Cardiac muscle cell (in vitro differentiated cells and primary cell): ENCODE measurements at regions not wholly inside any gene's neighbourhood (a gene's known extent, or its start where the extent isn't known, plus 50 kb on each side); places are given as distances from the start of the nearest gene placed in this dataset.
A peak's percentile ranks its signal among the peaks of the same experiment; 100 is the strongest.

Experiments
- DNase-seq, 2 donors: peaks; one replicate each; pipeline versions ENCODE4 v3.0.0 to v3.0.0-alpha.2; 2010 to 2017; ENCODE audit warnings: low read depth in 1 of 2, low spot score in 1 of 2
- H3K27ac ChIP-seq: fragments of 200-600 bp; sonication (generic); 2 replicates; pipeline ENCODE4 v1.5.1; 2016
- H3K27me3 ChIP-seq: fragments of 200-600 bp; sonication (generic); 2 replicates; pipeline ENCODE4 v1.6.0; 2016; ENCODE audit warnings: control low read depth
- H3K36me3 ChIP-seq: fragments of 200-600 bp; sonication (generic); 2 replicates; pipeline ENCODE4 v1.5.1; 2016; ENCODE audit warnings: control low read depth
- H3K4me1 ChIP-seq: fragments of 200-600 bp; sonication (generic); 2 replicates; pipeline ENCODE4 v1.8.1; 2017; ENCODE audit warnings: low read depth, mild to moderate bottlenecking, mixed run types
- H3K4me3 ChIP-seq: fragments of 200-600 bp; sonication (generic); 2 replicates; pipeline ENCODE4 v1.5.1; 2016; ENCODE audit warnings: mild to moderate bottlenecking
- H3K9me3 ChIP-seq: fragments of 200-600 bp; sonication (generic); 2 replicates; pipeline ENCODE4 v1.5.1; 2017; ENCODE audit warnings: low read depth, mild to moderate bottlenecking, control low read depth
- TF ChIP-seq, protein P1 (sequence below): IDR thresholded peaks from 2 replicates; pipeline ENCODE4 v1.5.1; 2012; ENCODE audit warnings: low read depth, mild to moderate bottlenecking, low read length

DNA sequence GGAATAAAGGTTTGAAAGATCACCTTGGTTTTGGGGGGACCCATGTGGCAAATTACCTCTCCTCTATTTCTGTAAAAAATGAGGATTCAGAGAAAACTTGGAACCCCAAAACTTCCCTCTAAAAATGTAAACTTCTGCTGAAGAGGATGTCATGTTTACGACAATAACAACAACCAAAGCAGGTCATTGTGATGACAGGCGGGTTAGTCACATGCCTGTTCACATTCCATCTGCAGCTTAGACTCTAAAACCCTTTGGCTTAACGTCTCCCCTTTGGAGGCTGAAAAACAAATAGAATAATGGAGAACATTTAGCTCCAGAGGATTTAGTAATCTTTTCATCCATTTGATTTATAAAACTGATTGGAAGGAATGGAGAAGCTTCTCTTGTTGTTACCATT is 75.0 kb upstream of the FAM9C start:
- no peaks in the 10 kb centered on the region for H3K9me3 ChIP-seq
- DNase-seq = peak in 1 of 2 donors; percentile 44
- no peaks in the 10 kb centered on the region for H3K4me1 ChIP-seq
- H3K36me3 ChIP-seq = no peaks in the 10 kb centered on the region
- H3K27ac ChIP-seq = no peak overlapping the region
- no peak overlapping the region for H3K4me3 ChIP-seq
- TF ChIP-seq, protein P1, sequence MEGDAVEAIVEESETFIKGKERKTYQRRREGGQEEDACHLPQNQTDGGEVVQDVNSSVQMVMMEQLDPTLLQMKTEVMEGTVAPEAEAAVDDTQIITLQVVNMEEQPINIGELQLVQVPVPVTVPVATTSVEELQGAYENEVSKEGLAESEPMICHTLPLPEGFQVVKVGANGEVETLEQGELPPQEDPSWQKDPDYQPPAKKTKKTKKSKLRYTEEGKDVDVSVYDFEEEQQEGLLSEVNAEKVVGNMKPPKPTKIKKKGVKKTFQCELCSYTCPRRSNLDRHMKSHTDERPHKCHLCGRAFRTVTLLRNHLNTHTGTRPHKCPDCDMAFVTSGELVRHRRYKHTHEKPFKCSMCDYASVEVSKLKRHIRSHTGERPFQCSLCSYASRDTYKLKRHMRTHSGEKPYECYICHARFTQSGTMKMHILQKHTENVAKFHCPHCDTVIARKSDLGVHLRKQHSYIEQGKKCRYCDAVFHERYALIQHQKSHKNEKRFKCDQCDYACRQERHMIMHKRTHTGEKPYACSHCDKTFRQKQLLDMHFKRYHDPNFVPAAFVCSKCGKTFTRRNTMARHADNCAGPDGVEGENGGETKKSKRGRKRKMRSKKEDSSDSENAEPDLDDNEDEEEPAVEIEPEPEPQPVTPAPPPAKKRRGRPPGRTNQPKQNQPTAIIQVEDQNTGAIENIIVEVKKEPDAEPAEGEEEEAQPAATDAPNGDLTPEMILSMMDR = no peak
- H3K27me3 ChIP-seq = no peaks in the 10 kb centered on the region

DNA sequence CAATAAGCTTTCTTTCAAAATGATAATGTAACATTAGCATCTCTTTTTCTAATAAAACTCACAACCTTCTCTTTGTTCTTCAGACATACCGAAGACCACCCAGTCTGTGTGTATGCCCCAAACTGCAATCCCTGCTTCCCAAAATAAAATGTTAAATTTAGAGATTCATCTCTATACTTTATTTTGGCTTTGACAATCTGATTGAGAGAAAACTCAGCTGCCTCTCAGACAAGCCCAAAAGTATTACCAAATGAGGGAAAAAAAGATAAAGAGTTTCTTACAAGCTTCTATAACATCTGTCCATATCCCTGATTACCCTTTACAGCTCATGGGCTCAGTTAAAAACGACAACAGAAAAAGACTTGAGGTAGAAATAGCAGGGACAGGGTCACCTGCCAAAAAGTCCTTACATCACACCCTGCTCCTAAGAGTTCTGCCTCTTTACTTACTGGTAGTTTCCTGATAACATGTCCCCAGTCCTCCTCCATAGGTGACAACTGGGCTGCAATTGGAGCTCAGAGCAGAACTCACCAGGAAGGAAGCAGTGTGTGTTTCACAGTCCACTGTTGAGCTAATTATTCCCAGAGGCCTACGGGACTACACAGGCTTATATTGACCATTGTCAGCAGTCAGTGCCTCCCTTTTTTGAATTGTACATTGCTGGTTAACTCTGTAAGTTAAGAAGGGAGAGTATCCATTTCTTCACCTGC is 70.9 kb upstream of the FAM9C start:
- no peaks in the 10 kb centered on the region for H3K9me3 ChIP-seq
- no peaks in the 10 kb centered on the region for H3K27me3 ChIP-seq
- no peaks in the 10 kb centered on the region for H3K4me1 ChIP-seq
- peak in 1 of 2 donors; percentile 53 for DNase-seq
- peak overlapping the region; percentile 70 for H3K27ac ChIP-seq
- H3K4me3 ChIP-seq = no peak overlapping the region
- TF ChIP-seq, protein P1 = no peak
- H3K36me3 ChIP-seq = no peaks in the 10 kb centered on the region

DNA sequence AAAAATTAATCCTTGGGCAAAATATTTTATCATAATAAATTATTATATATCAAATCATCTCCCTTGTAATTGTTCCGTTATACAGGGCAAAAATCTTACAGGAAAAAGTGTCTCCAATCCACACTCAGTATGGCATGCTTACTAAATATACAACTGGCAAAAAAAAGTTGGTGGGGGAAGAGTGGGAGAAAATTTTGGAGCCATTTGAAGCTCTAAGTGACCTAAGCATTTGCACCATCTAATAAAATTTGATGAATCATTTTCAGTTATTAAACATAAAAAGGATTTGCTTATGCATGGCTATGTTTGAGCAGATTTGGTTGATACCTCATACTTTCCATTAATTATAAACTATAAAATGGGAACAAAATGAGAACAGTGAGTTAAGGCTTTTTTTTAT is 68.1 kb upstream of the FAM9C start:
- H3K27me3 ChIP-seq = no peaks in the 10 kb centered on the region
- no peaks in the 10 kb centered on the region for H3K36me3 ChIP-seq
- H3K27ac ChIP-seq = no peak overlapping the region
- no peaks in the 10 kb centered on the region for H3K4me1 ChIP-seq
- H3K4me3 ChIP-seq = no peak overlapping the region
- TF ChIP-seq, protein P1 = no peak
- no peaks in the 10 kb centered on the region for H3K9me3 ChIP-seq
- no peak for DNase-seq

DNA sequence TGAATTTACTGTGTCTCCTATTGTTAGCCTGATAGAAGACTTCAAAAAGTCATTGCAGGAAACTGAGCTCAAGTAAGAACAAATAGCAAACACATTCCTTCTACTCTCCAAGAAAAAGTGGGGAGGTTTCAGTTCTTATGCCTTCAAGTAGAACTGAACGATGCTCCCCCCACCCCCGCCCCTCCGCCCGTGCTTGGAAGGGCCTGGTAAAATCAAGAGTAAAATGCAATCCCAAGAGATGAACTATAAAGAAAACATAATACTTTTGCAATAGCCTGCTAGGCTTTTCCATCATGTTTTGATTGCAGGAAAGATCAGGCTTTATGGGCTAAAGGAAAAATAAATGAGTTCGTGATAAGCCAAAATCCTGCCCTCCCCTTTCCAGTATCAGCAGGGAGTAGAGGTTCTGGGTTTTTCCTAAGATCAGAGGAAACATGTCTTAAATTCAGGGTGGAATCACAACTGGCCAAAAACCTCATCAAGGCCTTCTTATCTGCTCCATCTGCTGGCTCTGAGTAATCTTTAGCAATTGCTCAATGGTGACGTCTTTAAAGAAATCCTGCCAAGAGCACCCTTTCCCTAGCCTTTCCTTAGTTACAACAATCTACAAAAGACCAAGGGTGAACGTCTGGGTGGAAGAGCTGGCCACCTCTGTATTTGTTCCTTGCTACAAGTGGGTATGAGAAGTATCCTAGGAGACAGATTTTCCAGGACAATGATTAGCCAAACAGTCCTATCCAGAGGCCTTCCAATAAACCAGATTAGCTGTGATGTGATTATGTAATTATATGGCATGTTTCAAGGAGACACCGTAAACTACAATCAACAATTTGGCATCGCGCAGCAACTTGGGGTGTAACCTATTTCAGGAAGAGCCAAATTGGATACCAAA is 66.3 kb upstream of the FAM9C start:
- H3K27ac ChIP-seq = no peak overlapping the region
- H3K27me3 ChIP-seq = no peaks in the 10 kb centered on the region
- TF ChIP-seq, protein P1 = no peak
- H3K4me3 ChIP-seq = no peak overlapping the region
- peak in 1 of 2 donors; percentile 93 for DNase-seq
- no peaks in the 10 kb centered on the region for H3K9me3 ChIP-seq
- H3K36me3 ChIP-seq = no peaks in the 10 kb centered on the region
- no peaks in the 10 kb centered on the region for H3K4me1 ChIP-seq

DNA sequence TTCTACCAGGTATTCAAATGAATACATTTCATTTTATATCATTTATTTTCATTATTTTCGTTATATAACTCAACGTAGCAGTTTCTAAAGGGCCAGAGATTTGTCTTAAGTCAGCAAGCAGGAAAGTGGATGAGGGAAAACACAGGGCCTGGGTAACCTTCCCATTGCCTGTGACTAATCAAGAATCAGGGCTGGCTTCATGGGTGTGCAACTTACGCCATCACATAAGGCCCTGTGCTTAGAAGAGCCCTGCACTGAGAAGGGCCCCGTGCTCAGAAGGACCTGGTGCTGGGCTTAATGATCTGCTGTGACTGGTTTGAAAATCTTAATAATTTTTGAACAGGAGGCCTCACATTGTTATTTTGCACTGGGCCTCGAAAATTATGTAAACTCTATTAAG is 65.4 kb upstream of the FAM9C start:
- TF ChIP-seq, protein P1 = no peak
- H3K9me3 ChIP-seq = no peaks in the 10 kb centered on the region
- H3K27ac ChIP-seq = no peak overlapping the region
- peak in 1 of 2 donors; percentile 73 for DNase-seq
- no peaks in the 10 kb centered on the region for H3K4me1 ChIP-seq
- H3K36me3 ChIP-seq = no peaks in the 10 kb centered on the region
- no peaks in the 10 kb centered on the region for H3K27me3 ChIP-seq
- H3K4me3 ChIP-seq = no peak overlapping the region
